ENCODE measurements at regions not wholly inside any gene's neighbourhood (a gene's known extent, or its start where the extent isn't known, plus 50 kb on each side); places are given as distances from the start of the nearest gene placed in this dataset.

- no peak for ATAC-seq
- TF ChIP-seq BACH2 (CRISPR knock-in tag; IDR thresholded peaks at IDR 0.05; ENCODE audit: borderline replicate concordance), result no peak
- TF ChIP-seq CSDC2 (CRISPR knock-in tag; IDR thresholded peaks at IDR 0.05), result no peak
- no peak for TF ChIP-seq PATZ1 (CRISPR knock-in tag; IDR thresholded peaks at IDR 0.05; ENCODE audit: borderline replicate concordance)
- TF ChIP-seq SNAI2 (CRISPR knock-in tag; IDR thresholded peaks at IDR 0.05), result no peak
- TF ChIP-seq ZNF565 (CRISPR knock-in tag; conservative IDR thresholded peaks at IDR 0.05; ENCODE audit: low read depth), result no peak
- TF ChIP-seq ARNTL (CRISPR knock-in tag; IDR thresholded peaks at IDR 0.05; ENCODE audit: borderline replicate concordance, low read depth), result no peak
Measured at GRCh38 chr17:64773386-64773835, 111.3 kb upstream of the SMURF2 start.

- TF ChIP-seq ZNF70 (CRISPR knock-in tag; IDR thresholded peaks at IDR 0.05), result no peak
- no peak for TF ChIP-seq ZC3H10 (CRISPR knock-in tag; IDR thresholded peaks at IDR 0.05)
- no peak for TF ChIP-seq SNAI2 (CRISPR knock-in tag; IDR thresholded peaks at IDR 0.05)
Measured at GRCh38 chr17:64772845-64773299, 110.8 kb upstream of the SMURF2 start.

GRCh38 chr17:64771980-64772844, 110.1 kb upstream of the SMURF2 start:
- TF ChIP-seq ZNF565 (CRISPR knock-in tag; conservative IDR thresholded peaks at IDR 0.05; ENCODE audit: low read depth) (no peak), ZNF70 (CRISPR knock-in tag; IDR thresholded peaks at IDR 0.05) (no peak), ISL1 (CRISPR knock-in tag; IDR thresholded peaks at IDR 0.05) (no peak), CREB5 (CRISPR knock-in tag; IDR thresholded peaks at IDR 0.05; ENCODE audit: low read depth) (no peak), TOX (CRISPR knock-in tag; IDR thresholded peaks at IDR 0.05; ENCODE audit: borderline replicate concordance) (no peak), ARNTL (CRISPR knock-in tag; IDR thresholded peaks at IDR 0.05; ENCODE audit: borderline replicate concordance, low read depth) (no peak), CSRNP3 (CRISPR knock-in tag; IDR thresholded peaks at IDR 0.05) (no peak), PPARA (CRISPR knock-in tag; IDR thresholded peaks at IDR 0.05; ENCODE audit: borderline replicate concordance) (no peak), RARB (CRISPR knock-in tag; IDR thresholded peaks at IDR 0.05) (no peak), ESRRG (CRISPR knock-in tag; IDR thresholded peaks at IDR 0.05) (no peak), ZNF8 (CRISPR knock-in tag; IDR thresholded peaks at IDR 0.05) (no peak), GLIS3 (CRISPR knock-in tag; IDR thresholded peaks at IDR 0.05) (no peak)

More at GRCh38 chr17:64772845-64773299, 110.8 kb upstream of the SMURF2 start:
- no peak for ATAC-seq

GRCh38 chr17:64769712-64770111, 107.6 kb upstream of the SMURF2 start:
- no peak for ATAC-seq
- no peak for TF ChIP-seq BACH2 (CRISPR knock-in tag; IDR thresholded peaks at IDR 0.05; ENCODE audit: borderline replicate concordance)
- no peak for TF ChIP-seq RARB (CRISPR knock-in tag; IDR thresholded peaks at IDR 0.05)
- TF ChIP-seq TCF4 (CRISPR knock-in tag; IDR thresholded peaks at IDR 0.05; ENCODE audit: borderline replicate concordance), result no peak
- no peak for TF ChIP-seq OSR1 (CRISPR knock-in tag; IDR thresholded peaks at IDR 0.05)
- no peak for TF ChIP-seq ZFP3 (CRISPR knock-in tag; IDR thresholded peaks at IDR 0.05)
- TF ChIP-seq ZNF70 (CRISPR knock-in tag; IDR thresholded peaks at IDR 0.05), result no peak
- no peak for TF ChIP-seq PATZ1 (CRISPR knock-in tag; IDR thresholded peaks at IDR 0.05; ENCODE audit: borderline replicate concordance)
- no peak for TF ChIP-seq SNAI2 (CRISPR knock-in tag; IDR thresholded peaks at IDR 0.05)
- TF ChIP-seq ZC3H10 (CRISPR knock-in tag; IDR thresholded peaks at IDR 0.05), result no peak
- TF ChIP-seq CSDC2 (CRISPR knock-in tag; IDR thresholded peaks at IDR 0.05), result no peak
- no peak for TF ChIP-seq POU6F1 (CRISPR knock-in tag; IDR thresholded peaks at IDR 0.05; ENCODE audit: borderline replicate concordance, low read depth)
- TF ChIP-seq GLIS3 (CRISPR knock-in tag; IDR thresholded peaks at IDR 0.05), result no peak
- TF ChIP-seq TSHZ2 (CRISPR knock-in tag; IDR thresholded peaks at IDR 0.05), result no peak
- TF ChIP-seq ISL1 (CRISPR knock-in tag; IDR thresholded peaks at IDR 0.05), result no peak
- TF ChIP-seq ZNF565 (CRISPR knock-in tag; conservative IDR thresholded peaks at IDR 0.05; ENCODE audit: low read depth), result no peak

More at GRCh38 chr17:64771980-64772844, 110.1 kb upstream of the SMURF2 start:
- ATAC-seq, result no peak

Measured in SK-N-SH treated with all-trans-retinoic acid at 6 μM for 48 hours (cell line).